A549 (cell line): ENCODE measurements at regions not wholly inside any gene's neighbourhood (a gene's known extent, or its start where the extent isn't known, plus 50 kb on each side); places are given as distances from the start of the nearest gene placed in this dataset.

Source experiments
- CEBPB ChIP-seq, 2 experiments: fragments of >200 bp in 1 of 2; sonication (Bioruptor Twin) in 1 of 2; formaldehyde crosslinking in 1 of 2; IDR thresholded peaks; 2 replicates each; pipeline ENCODE4 v1.6.1; 2012 to 2016
- HDAC2 ChIP-seq: fragments of 200-600 bp; sonication (generic); IDR thresholded peaks from 2 replicates; pipeline ENCODE4 v1.6.1; 2016
- PHF8 ChIP-seq: fragments of 200-600 bp; sonication (generic); IDR thresholded peaks from 2 replicates; pipeline ENCODE4 v1.6.1; 2016; ENCODE audit warnings: low read depth, mild to moderate bottlenecking, antibody characterized with exemption, moderate library complexity, borderline replicate concordance
- SREBF2 ChIP-seq: fragments of 450-650 bp; IDR thresholded peaks from 2 replicates; pipeline ENCODE4 v1.6.1; 2014; ENCODE audit warnings: mild to moderate bottlenecking, moderate library complexity
- TF ChIP-seq, protein P1 (sequence below): fragments of >200 bp; sonication (Bioruptor Twin); formaldehyde crosslinking; IDR thresholded peaks from 3 replicates; pipeline ENCODE4 v1.5.1; 2016

DNA sequence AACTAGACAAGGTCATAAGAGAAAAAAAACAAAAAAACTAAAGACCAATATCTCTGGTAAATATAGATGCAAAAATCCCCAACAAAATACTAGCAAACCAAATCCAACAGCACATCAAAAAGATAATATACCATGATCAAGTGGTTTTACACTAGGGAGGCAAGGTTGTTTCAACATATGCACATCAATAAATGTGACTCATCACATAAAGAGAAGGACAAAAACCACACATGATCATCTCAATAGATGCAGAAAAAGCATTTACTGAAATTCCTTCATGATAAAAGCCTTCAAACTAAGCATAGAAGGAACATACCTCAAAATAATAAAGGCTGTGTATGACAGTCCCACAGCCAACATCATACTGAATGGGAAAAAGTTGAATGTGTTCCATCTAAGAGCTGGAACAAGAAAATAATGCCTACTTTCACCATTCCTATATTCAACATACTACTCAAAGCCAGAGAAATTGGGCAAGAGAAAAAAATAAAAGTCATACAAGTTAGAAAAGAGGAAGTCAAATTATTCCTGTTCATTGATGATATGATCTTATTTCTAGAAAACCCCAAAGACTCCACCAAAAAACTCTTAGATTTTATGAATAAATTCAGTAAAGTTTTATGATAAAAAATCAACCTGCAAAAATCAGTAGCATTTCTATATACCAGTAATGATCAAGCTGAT lies 72.2 kb upstream of the FAM169A start:
- TF ChIP-seq PHF8: no peak
- TF ChIP-seq, protein P1, sequence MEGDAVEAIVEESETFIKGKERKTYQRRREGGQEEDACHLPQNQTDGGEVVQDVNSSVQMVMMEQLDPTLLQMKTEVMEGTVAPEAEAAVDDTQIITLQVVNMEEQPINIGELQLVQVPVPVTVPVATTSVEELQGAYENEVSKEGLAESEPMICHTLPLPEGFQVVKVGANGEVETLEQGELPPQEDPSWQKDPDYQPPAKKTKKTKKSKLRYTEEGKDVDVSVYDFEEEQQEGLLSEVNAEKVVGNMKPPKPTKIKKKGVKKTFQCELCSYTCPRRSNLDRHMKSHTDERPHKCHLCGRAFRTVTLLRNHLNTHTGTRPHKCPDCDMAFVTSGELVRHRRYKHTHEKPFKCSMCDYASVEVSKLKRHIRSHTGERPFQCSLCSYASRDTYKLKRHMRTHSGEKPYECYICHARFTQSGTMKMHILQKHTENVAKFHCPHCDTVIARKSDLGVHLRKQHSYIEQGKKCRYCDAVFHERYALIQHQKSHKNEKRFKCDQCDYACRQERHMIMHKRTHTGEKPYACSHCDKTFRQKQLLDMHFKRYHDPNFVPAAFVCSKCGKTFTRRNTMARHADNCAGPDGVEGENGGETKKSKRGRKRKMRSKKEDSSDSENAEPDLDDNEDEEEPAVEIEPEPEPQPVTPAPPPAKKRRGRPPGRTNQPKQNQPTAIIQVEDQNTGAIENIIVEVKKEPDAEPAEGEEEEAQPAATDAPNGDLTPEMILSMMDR: no peak
- TF ChIP-seq SREBF2: no peak
- no peak for TF ChIP-seq CEBPB (IDR thresholded peaks at IDR 0.05)
- TF ChIP-seq HDAC2: no peak
